CD4-positive, alpha-beta T cell (primary cell): ENCODE measurements at regions not wholly inside any gene's neighbourhood (a gene's known extent, or its start where the extent isn't known, plus 50 kb on each side); places are given as distances from the start of the nearest gene placed in this dataset.
"Not testable (repeated sequence)": the region's sequence is repeated elsewhere in the genome, so short reads cannot be mapped to it uniquely, and the experiment has no call there.

ENCODE experiments used
- ATAC-seq: fragments of 200-7000 bp; cut with Tn5 transposase; one replicate; pipeline ENCODE4 v1.10.0; 2022; ENCODE audit warnings: mild to moderate bottlenecking; ENCODE audit not compliant: poor library complexity
- CTCF ChIA-PET: fragments of 350-600 bp; sonication (Branson Sonifier 250); formaldehyde crosslinking; loops from one replicate; lab custom pipeline; 2021; ENCODE audit warnings: antibody characterized with exemption, inconsistent platforms; lab: Charles Lee
- POLR2A ChIA-PET: fragments of 350-600 bp; sonication (Branson Sonifier 250); formaldehyde crosslinking; loops from one replicate; lab custom pipeline; 2021; ENCODE audit warnings: antibody characterized with exemption, inconsistent platforms; lab: Charles Lee
- DNase-seq, 14 experiments: peaks; one replicate each; pipeline ENCODE4 v3.0.0-alpha.2; 2013 to 2020; ENCODE audit warnings: mixed read lengths in 2 of 14
- H3K27ac ChIP-seq, 2 donors: one replicate each; pipeline versions ENCODE4 v1.5.1 to v1.7.0; 2013; ENCODE audit warnings: low read length in 2 of 2, low read depth in 1 of 2, mild to moderate bottlenecking in 1 of 2
- H3K27me3 ChIP-seq, 2 experiments: 1 replicate in 1 of 2; 2 replicates in 1 of 2; pipeline versions ENCODE4 v1.6.1 to v1.7.0; 2013; ENCODE audit warnings: low read length in 2 of 2, control low read depth in 1 of 2, mild to moderate bottlenecking in 1 of 2, moderate library complexity in 1 of 2; ENCODE audit not compliant: insufficient read depth in 2 of 2, control insufficient read depth in 1 of 2
- H3K36me3 ChIP-seq: one replicate; pipeline ENCODE4 v1.6.1; 2013; ENCODE audit warnings: low read length, control low read depth; ENCODE audit not compliant: insufficient read depth
- H3K4me1 ChIP-seq: one replicate; pipeline ENCODE4 v1.6.1; 2013; ENCODE audit warnings: low read length, control low read depth; ENCODE audit not compliant: insufficient read depth
- H3K4me3 ChIP-seq: one replicate; pipeline ENCODE4 v1.5.1; 2013; ENCODE audit warnings: mild to moderate bottlenecking, low read length, moderate library complexity
- H3K9me3 ChIP-seq, 2 experiments: 1 replicate in 1 of 2; 2 replicates in 1 of 2; pipeline versions ENCODE4 v1.6.1 to v1.7.0; 2013; ENCODE audit warnings: low read length in 2 of 2, mild to moderate bottlenecking in 2 of 2, control low read depth in 1 of 2, moderate library complexity in 1 of 2; ENCODE audit not compliant: control insufficient read depth in 1 of 2, insufficient read depth in 1 of 2
- H3K27ac Mint-ChIP-seq: one replicate; pipeline ENCODE4 v1.8.0; 2020; ENCODE audit warnings: mixed read lengths
- H3K27me3 Mint-ChIP-seq: one replicate; pipeline ENCODE4 v1.8.0; 2021; ENCODE audit warnings: mixed read lengths
- H3K36me3 Mint-ChIP-seq: one replicate; pipeline ENCODE4 v1.8.0; 2021; ENCODE audit warnings: low read depth, mixed read lengths
- H3K4me1 Mint-ChIP-seq: one replicate; pipeline ENCODE4 v1.8.0; 2021; ENCODE audit warnings: low read depth, mixed read lengths
- H3K4me3 Mint-ChIP-seq: one replicate; pipeline ENCODE4 v1.8.0; 2020; ENCODE audit warnings: mild to moderate bottlenecking, mixed read lengths
- H3K9me3 Mint-ChIP-seq: one replicate; pipeline ENCODE4 v1.8.0; 2020; ENCODE audit warnings: mixed read lengths
- CTCF ChIP-seq: fragments of 200-600 bp; IDR thresholded peaks from one replicate; pipeline ENCODE4 v1.8.0; 2022; ENCODE audit warnings: antibody characterized with exemption, mild to moderate bottlenecking
- intact Hi-C, 2 experiments: fragments of 100-400 bp; cut with DNase I in 1 of 2; cut with micrococcal nuclease in 1 of 2; formaldehyde crosslinking; loops; one replicate each; pipeline versions ENCODE4 v1.15.1 to v1.9.0; 2023 to 2025; cut with DNase I, micrococcal nuclease

- no peaks in the 10 kb centered on the region for H3K27me3 ChIP-seq
- Mint-ChIP-seq H3K9me3 (no peaks in the 10 kb centered on the region), H3K27ac (no peak overlapping the region), H3K4me3 (no peak overlapping the region), H3K36me3 (no peaks in the 10 kb centered on the region), H3K4me1 (no peaks in the 10 kb centered on the region), H3K27me3 (no peaks in the 10 kb centered on the region)
- ChIA-PET POLR2A (no interaction called here), CTCF (no interaction called here)
- no peaks in the 10 kb centered on the region for H3K4me1 ChIP-seq
- ATAC-seq: no peak
- H3K4me3 ChIP-seq: no peak overlapping the region
- no peak overlapping the region for H3K27ac ChIP-seq
- no peak for DNase-seq
- TF ChIP-seq CTCF: no peak
- intact Hi-C loops: no loop called here
- H3K36me3 ChIP-seq: no peaks in the 10 kb centered on the region
- H3K9me3 ChIP-seq: peaks cover 0 to under 1% of the 10 kb centered on the region in 2 experiments
Observed at GRCh38 chr5:124021066-124021641, 509.2 kb downstream of the CSNK1G3 start.

- intact Hi-C loops, H3K9me3 ChIP-seq, CTCF ChIA-PET, DNase-seq, H3K36me3 Mint-ChIP-seq, H3K4me1 ChIP-seq, ATAC-seq, H3K4me3 ChIP-seq, POLR2A ChIA-PET, H3K27me3 Mint-ChIP-seq, H3K4me3 Mint-ChIP-seq, H3K36me3 ChIP-seq, H3K4me1 Mint-ChIP-seq, H3K9me3 Mint-ChIP-seq, H3K27ac ChIP-seq, H3K27me3 ChIP-seq, H3K27ac Mint-ChIP-seq: not testable (repeated sequence)
Observed at GRCh38 chr5:124017321-124017720, 505.3 kb downstream of the CSNK1G3 start.

- H3K4me3 ChIP-seq: no peak overlapping the region
- no peaks in the 10 kb centered on the region for H3K4me1 Mint-ChIP-seq
- no peaks in the 10 kb centered on the region for H3K27me3 ChIP-seq
- TF ChIP-seq CTCF: no peak
- DNase-seq (no peak), ATAC-seq (no peak)
- no peaks in the 10 kb centered on the region for H3K4me1 ChIP-seq
- ChIA-PET CTCF (no interaction called here), POLR2A (no interaction called here)
- no peaks in the 10 kb centered on the region for H3K36me3 Mint-ChIP-seq
- H3K27ac ChIP-seq: no peak overlapping the region
- peaks cover 3 to 10% of the 10 kb centered on the region in 2 experiments for H3K9me3 ChIP-seq
- intact Hi-C loops: no loop called here
- H3K36me3 ChIP-seq: no peaks in the 10 kb centered on the region
- H3K9me3 Mint-ChIP-seq: peaks cover 13% of the 10 kb centered on the region
- no peak overlapping the region for H3K27ac Mint-ChIP-seq
- H3K4me3 Mint-ChIP-seq: no peak overlapping the region
- H3K27me3 Mint-ChIP-seq: no peaks in the 10 kb centered on the region
Observed at GRCh38 chr5:124007675-124008398, 495.9 kb downstream of the CSNK1G3 start.
